Gastroesophageal sphincter (tissue), 3 donors: ENCODE measurements at regions not wholly inside any gene's neighbourhood (a gene's known extent, or its start where the extent isn't known, plus 50 kb on each side); places are given as distances from the start of the nearest gene placed in this dataset.

Experiments
- CTCF ChIP-seq, 4 experiments: fragments of 200-600 bp in 2 of 4; fragments of 450-650 bp in 2 of 4; sonication (generic) in 1 of 4; IDR thresholded peaks; one replicate each; pipeline ENCODE4 v1.5.1; 2017 to 2019; ENCODE audit warnings: antibody characterized with exemption in 4 of 4, mild to moderate bottlenecking in 2 of 4, moderate library complexity in 2 of 4
- POLR2A ChIP-seq, 2 donors: fragments of 450-650 bp; IDR thresholded peaks; one replicate each; pipeline ENCODE4 v1.6.1; 2017; ENCODE audit warnings: antibody characterized with exemption in 2 of 2, mild to moderate bottlenecking in 2 of 2, moderate library complexity in 1 of 2

- TF ChIP-seq CTCF (IDR thresholded peaks at IDR 0.05) (no peak), POLR2A (IDR thresholded peaks at IDR 0.05) (no peak)
Measured at GRCh38 chr2:107622741-107623310, 203.9 kb upstream of the RGPD4 start.
